GM23338 (cell line): ENCODE measurements at regions not wholly inside any gene's neighbourhood (a gene's known extent, or its start where the extent isn't known, plus 50 kb on each side); places are given as distances from the start of the nearest gene placed in this dataset.

ENCODE experiments used
- ATAC-seq: fragments of 200-7000 bp; cut with Tn5 transposase; 3 replicates; pipeline ENCODE4 v1.9.1; 2020
- DNase-seq: peaks from one replicate; pipeline ENCODE4 v3.0.0-alpha.2; 2015; ENCODE audit warnings: low spot score
- H2AFZ ChIP-seq: fragments of 200-600 bp; sonication (generic); 2 replicates; pipeline ENCODE4 v1.8.0; 2016; ENCODE audit warnings: antibody characterized with exemption, mild to moderate bottlenecking, moderate library complexity
- H3F3A ChIP-seq: fragments of 200-600 bp; sonication (generic); replicated peaks from 2 replicates; pipeline ENCODE4 v1.8.0; 2017; ENCODE audit warnings: antibody characterized with exemption, mixed run types, low read depth
- H3K27ac ChIP-seq: fragments of 200-600 bp; sonication (generic); 2 replicates; pipeline ENCODE4 v1.6.1; 2016; ENCODE audit warnings: low read depth
- H3K27me3 ChIP-seq: fragments of 200-600 bp; sonication (generic); 2 replicates; pipeline ENCODE4 v1.8.0; 2016; ENCODE audit warnings: mild to moderate bottlenecking, mixed run types, moderate library complexity; ENCODE audit not compliant: insufficient read depth
- H3K36me3 ChIP-seq: fragments of 200-600 bp; sonication (generic); 2 replicates; pipeline ENCODE4 v1.8.0; 2016; ENCODE audit warnings: mild to moderate bottlenecking; ENCODE audit not compliant: insufficient read depth
- H3K4me1 ChIP-seq: fragments of 200-600 bp; sonication (generic); 2 replicates; pipeline ENCODE4 v1.8.0; 2016; ENCODE audit warnings: mild to moderate bottlenecking, moderate library complexity; ENCODE audit not compliant: insufficient read depth
- H3K4me2 ChIP-seq: fragments of 200-600 bp; sonication (generic); 2 replicates; pipeline ENCODE4 v1.7.1; 2017; ENCODE audit warnings: mixed run types
- H3K4me3 ChIP-seq: fragments of 200-600 bp; sonication (generic); 2 replicates; pipeline ENCODE4 v1.6.1; 2016; ENCODE audit warnings: mixed run types
- H3K79me2 ChIP-seq: fragments of 200-600 bp; sonication (generic); replicated peaks from 2 replicates; pipeline ENCODE4 v1.8.0; 2017; ENCODE audit warnings: mild to moderate bottlenecking; ENCODE audit not compliant: insufficient read depth
- H3K9me2 ChIP-seq: fragments of 200-600 bp; sonication (generic); 2 replicates; pipeline ENCODE4 v1.8.0; 2017; ENCODE audit not compliant: insufficient read depth
- H4K20me1 ChIP-seq: fragments of 200-600 bp; sonication (generic); replicated peaks from 2 replicates; pipeline ENCODE4 v1.8.0; 2017; ENCODE audit warnings: mild to moderate bottlenecking; ENCODE audit not compliant: insufficient read depth
- H3K27ac Mint-ChIP-seq: 2 replicates; pipeline ENCODE4 v1.8.0; 2020; ENCODE audit warnings: inconsistent platforms, mild to moderate bottlenecking, moderate library complexity, mixed read lengths
- H3K27me3 Mint-ChIP-seq: 3 replicates; pipeline ENCODE4 v1.8.0; 2022; ENCODE audit warnings: low read depth, mild to moderate bottlenecking, moderate library complexity, mixed read lengths, inconsistent platforms; ENCODE audit not compliant: insufficient read depth, poor library complexity
- H3K36me3 Mint-ChIP-seq: 3 replicates; pipeline ENCODE4 v1.8.0; 2021; ENCODE audit warnings: low read depth, mild to moderate bottlenecking, inconsistent platforms, moderate library complexity, mixed read lengths
- H3K4me1 Mint-ChIP-seq: 3 replicates; pipeline ENCODE4 v1.8.0; 2020; ENCODE audit warnings: mild to moderate bottlenecking, inconsistent platforms, mixed read lengths
- H3K4me3 Mint-ChIP-seq: 3 replicates; pipeline ENCODE4 v1.8.0; 2021; ENCODE audit warnings: moderate library complexity, mild to moderate bottlenecking, inconsistent platforms, mixed read lengths
- H3K9me3 Mint-ChIP-seq: 3 replicates; pipeline ENCODE4 v1.8.0; 2020; ENCODE audit warnings: moderate library complexity, mild to moderate bottlenecking, inconsistent platforms, mixed read lengths
- CREB1 ChIP-seq: fragments of 250-450 bp; sonication (Bioruptor Pico); IDR thresholded peaks from 2 replicates; pipeline ENCODE4 v1.5.0; 2020; ENCODE audit warnings: low read depth, mild to moderate bottlenecking, moderate library complexity
- EZH2 ChIP-seq: fragments of 200-600 bp; sonication (generic); IDR thresholded peaks from one replicate; pipeline ENCODE4 v1.8.0; 2017; ENCODE audit warnings: antibody characterized with exemption, mild to moderate bottlenecking, low read depth; ENCODE audit not compliant: unreplicated experiment
- EZH2phosphoT487 ChIP-seq: fragments of 200-600 bp; sonication (generic); IDR thresholded peaks from one replicate; pipeline ENCODE4 v1.8.1; 2018; ENCODE audit warnings: antibody characterized with exemption; ENCODE audit not compliant: unreplicated experiment
- JUNB ChIP-seq: IDR thresholded peaks from one replicate; pipeline ENCODE4 v1.6.1; 2016; ENCODE audit warnings: antibody characterized with exemption; ENCODE audit not compliant: unreplicated experiment
- NANOG ChIP-seq: IDR thresholded peaks from 2 replicates; pipeline ENCODE4 v1.6.1; 2016; ENCODE audit warnings: antibody characterized with exemption, borderline replicate concordance
- POLR2AphosphoS5 ChIP-seq: IDR thresholded peaks from 2 replicates; pipeline ENCODE4 v1.6.1; 2016; ENCODE audit warnings: antibody characterized with exemption, low read depth
- STAT1 ChIP-seq: IDR thresholded peaks from one replicate; pipeline ENCODE4 v1.6.1; 2016; ENCODE audit warnings: antibody characterized with exemption; ENCODE audit not compliant: unreplicated experiment
- ZNF114 ChIP-seq: fragments of 250-450 bp; sonication (Bioruptor Pico); IDR thresholded peaks from 2 replicates; pipeline ENCODE4 v1.5.0; 2020; ENCODE audit warnings: mild to moderate bottlenecking, moderate library complexity
- ZNF331 ChIP-seq: fragments of 250-450 bp; sonication (Bioruptor Pico); IDR thresholded peaks from 2 replicates; pipeline ENCODE4 v1.5.0; 2020; ENCODE audit warnings: low read depth, mild to moderate bottlenecking, moderate library complexity
- TF ChIP-seq, protein P1 (sequence below): IDR thresholded peaks from one replicate; pipeline ENCODE4 v1.6.1; 2018; ENCODE audit warnings: antibody characterized with exemption; ENCODE audit not compliant: unreplicated experiment
- TF ChIP-seq, protein P2 (sequence below): fragments of 250-450 bp; sonication (Bioruptor Pico); IDR thresholded peaks from 2 replicates; pipeline ENCODE4 v1.5.0; 2020; ENCODE audit warnings: mild to moderate bottlenecking, moderate library complexity
- TF ChIP-seq, protein P3 (sequence below), 2 experiments: fragments of 200-600 bp in 1 of 2; sonication (generic) in 1 of 2; conservative IDR thresholded peaks; 2 replicates each; pipeline versions ENCODE4 v1.5.1 to v1.6.1; 2016 to 2017; ENCODE audit warnings: antibody characterized with exemption in 2 of 2, low read depth in 2 of 2, mild to moderate bottlenecking in 2 of 2, moderate library complexity in 1 of 2
- TF ChIP-seq, protein P4 (sequence below): IDR thresholded peaks from 2 replicates; pipeline ENCODE4 v1.6.1; 2016; ENCODE audit warnings: antibody characterized with exemption

DNA sequence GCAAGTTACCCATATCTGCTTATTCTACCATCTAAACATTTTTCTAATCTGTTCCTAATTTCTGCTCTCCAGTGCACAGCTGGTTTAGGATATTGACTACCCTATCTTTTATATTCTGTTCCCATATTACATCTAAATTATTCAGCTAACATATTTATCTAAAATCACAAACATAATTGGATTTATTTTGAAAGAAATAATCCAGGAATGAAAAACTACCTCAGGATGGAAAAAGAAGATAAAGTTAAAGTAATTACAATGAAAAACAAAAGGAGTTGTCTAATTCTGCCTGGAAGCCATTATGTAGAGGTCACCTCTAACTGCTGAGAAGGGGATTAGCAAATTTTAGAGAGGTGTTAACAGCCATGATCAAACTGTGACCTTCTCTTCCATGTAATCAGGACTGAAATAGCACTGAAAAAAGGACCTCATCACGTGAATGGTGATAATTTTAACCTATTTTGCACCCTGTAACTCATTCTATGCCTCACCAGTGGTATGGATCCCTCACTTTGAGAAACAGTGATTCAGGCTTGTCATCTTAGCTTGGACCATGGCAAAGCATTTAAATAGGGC, 653.3 kb downstream of the CDH11 start:
- H3K4me1 ChIP-seq = no peaks in the 10 kb centered on the region
- DNase-seq = no peak
- H3K4me2 ChIP-seq = no peak overlapping the region
- no peaks in the 10 kb centered on the region for H4K20me1 ChIP-seq
- no peak overlapping the region for H3K27ac ChIP-seq
- peaks cover 8% of the 10 kb centered on the region; the same call in 1 of the 3 replicates for H3K9me3 Mint-ChIP-seq
- H3K27ac Mint-ChIP-seq = no peak overlapping the region
- no peak for ATAC-seq
- no peaks in the 10 kb centered on the region for H3K79me2 ChIP-seq
- no peaks in the 10 kb centered on the region for H3K36me3 ChIP-seq
- no peak overlapping the region for H3K4me3 ChIP-seq
- no peak overlapping the region for H2AFZ ChIP-seq
- H3K27me3 Mint-ChIP-seq = no peaks in the 10 kb centered on the region
- no peaks in the 10 kb centered on the region for H3F3A ChIP-seq
- TF ChIP-seq EZH2phosphoT487 (no peak), NANOG (no peak), EZH2 (no peak), POLR2AphosphoS5 (no peak), CREB1 (CRISPR knock-in tag) (no peak), STAT1 (no peak), ZNF331 (CRISPR knock-in tag) (no peak), ZNF114 (no peak), JUNB (no peak)
- TF ChIP-seq, protein P1, sequence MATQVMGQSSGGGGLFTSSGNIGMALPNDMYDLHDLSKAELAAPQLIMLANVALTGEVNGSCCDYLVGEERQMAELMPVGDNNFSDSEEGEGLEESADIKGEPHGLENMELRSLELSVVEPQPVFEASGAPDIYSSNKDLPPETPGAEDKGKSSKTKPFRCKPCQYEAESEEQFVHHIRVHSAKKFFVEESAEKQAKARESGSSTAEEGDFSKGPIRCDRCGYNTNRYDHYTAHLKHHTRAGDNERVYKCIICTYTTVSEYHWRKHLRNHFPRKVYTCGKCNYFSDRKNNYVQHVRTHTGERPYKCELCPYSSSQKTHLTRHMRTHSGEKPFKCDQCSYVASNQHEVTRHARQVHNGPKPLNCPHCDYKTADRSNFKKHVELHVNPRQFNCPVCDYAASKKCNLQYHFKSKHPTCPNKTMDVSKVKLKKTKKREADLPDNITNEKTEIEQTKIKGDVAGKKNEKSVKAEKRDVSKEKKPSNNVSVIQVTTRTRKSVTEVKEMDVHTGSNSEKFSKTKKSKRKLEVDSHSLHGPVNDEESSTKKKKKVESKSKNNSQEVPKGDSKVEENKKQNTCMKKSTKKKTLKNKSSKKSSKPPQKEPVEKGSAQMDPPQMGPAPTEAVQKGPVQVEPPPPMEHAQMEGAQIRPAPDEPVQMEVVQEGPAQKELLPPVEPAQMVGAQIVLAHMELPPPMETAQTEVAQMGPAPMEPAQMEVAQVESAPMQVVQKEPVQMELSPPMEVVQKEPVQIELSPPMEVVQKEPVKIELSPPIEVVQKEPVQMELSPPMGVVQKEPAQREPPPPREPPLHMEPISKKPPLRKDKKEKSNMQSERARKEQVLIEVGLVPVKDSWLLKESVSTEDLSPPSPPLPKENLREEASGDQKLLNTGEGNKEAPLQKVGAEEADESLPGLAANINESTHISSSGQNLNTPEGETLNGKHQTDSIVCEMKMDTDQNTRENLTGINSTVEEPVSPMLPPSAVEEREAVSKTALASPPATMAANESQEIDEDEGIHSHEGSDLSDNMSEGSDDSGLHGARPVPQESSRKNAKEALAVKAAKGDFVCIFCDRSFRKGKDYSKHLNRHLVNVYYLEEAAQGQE = no peak
- TF ChIP-seq, protein P2, sequence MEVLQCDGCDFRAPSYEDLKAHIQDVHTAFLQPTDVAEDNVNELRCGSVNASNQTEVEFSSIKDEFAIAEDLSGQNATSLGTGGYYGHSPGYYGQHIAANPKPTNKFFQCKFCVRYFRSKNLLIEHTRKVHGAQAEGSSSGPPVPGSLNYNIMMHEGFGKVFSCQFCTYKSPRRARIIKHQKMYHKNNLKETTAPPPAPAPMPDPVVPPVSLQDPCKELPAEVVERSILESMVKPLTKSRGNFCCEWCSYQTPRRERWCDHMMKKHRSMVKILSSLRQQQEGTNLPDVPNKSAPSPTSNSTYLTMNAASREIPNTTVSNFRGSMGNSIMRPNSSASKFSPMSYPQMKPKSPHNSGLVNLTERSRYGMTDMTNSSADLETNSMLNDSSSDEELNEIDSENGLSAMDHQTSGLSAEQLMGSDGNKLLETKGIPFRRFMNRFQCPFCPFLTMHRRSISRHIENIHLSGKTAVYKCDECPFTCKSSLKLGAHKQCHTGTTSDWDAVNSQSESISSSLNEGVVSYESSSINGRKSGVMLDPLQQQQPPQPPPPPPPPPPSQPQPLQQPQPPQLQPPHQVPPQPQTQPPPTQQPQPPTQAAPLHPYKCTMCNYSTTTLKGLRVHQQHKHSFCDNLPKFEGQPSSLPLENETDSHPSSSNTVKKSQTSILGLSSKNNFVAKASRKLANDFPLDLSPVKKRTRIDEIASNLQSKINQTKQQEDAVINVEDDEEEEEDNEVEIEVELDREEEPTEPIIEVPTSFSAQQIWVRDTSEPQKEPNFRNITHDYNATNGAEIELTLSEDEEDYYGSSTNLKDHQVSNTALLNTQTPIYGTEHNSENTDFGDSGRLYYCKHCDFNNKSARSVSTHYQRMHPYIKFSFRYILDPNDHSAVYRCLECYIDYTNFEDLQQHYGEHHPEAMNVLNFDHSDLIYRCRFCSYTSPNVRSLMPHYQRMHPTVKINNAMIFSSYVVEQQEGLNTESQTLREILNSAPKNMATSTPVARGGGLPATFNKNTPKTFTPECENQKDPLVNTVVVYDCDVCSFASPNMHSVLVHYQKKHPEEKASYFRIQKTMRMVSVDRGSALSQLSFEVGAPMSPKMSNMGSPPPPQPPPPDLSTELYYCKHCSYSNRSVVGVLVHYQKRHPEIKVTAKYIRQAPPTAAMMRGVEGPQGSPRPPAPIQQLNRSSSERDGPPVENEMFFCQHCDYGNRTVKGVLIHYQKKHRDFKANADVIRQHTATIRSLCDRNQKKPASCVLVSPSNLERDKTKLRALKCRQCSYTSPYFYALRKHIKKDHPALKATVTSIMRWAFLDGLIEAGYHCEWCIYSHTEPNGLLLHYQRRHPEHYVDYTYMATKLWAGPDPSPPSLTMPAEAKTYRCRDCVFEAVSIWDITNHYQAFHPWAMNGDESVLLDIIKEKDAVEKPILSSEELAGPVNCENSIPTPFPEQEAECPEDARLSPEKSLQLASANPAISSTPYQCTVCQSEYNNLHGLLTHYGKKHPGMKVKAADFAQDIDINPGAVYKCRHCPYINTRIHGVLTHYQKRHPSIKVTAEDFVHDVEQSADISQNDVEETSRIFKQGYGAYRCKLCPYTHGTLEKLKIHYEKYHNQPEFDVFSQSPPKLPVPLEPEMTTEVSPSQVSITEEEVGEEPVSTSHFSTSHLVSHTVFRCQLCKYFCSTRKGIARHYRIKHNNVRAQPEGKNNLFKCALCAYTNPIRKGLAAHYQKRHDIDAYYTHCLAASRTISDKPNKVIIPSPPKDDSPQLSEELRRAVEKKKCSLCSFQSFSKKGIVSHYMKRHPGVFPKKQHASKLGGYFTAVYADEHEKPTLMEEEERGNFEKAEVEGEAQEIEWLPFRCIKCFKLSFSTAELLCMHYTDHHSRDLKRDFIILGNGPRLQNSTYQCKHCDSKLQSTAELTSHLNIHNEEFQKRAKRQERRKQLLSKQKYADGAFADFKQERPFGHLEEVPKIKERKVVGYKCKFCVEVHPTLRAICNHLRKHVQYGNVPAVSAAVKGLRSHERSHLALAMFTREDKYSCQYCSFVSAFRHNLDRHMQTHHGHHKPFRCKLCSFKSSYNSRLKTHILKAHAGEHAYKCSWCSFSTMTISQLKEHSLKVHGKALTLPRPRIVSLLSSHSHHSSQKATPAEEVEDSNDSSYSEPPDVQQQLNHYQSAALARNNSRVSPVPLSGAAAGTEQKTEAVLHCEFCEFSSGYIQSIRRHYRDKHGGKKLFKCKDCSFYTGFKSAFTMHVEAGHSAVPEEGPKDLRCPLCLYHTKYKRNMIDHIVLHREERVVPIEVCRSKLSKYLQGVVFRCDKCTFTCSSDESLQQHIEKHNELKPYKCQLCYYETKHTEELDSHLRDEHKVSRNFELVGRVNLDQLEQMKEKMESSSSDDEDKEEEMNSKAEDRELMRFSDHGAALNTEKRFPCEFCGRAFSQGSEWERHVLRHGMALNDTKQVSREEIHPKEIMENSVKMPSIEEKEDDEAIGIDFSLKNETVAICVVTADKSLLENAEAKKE (CRISPR knock-in tag) = no peak
- TF ChIP-seq, protein P3, sequence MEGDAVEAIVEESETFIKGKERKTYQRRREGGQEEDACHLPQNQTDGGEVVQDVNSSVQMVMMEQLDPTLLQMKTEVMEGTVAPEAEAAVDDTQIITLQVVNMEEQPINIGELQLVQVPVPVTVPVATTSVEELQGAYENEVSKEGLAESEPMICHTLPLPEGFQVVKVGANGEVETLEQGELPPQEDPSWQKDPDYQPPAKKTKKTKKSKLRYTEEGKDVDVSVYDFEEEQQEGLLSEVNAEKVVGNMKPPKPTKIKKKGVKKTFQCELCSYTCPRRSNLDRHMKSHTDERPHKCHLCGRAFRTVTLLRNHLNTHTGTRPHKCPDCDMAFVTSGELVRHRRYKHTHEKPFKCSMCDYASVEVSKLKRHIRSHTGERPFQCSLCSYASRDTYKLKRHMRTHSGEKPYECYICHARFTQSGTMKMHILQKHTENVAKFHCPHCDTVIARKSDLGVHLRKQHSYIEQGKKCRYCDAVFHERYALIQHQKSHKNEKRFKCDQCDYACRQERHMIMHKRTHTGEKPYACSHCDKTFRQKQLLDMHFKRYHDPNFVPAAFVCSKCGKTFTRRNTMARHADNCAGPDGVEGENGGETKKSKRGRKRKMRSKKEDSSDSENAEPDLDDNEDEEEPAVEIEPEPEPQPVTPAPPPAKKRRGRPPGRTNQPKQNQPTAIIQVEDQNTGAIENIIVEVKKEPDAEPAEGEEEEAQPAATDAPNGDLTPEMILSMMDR (conservative IDR thresholded peaks at IDR 0.05; ENCODE audit: low read depth in 2 of 2) = no peak
- TF ChIP-seq, protein P4, sequence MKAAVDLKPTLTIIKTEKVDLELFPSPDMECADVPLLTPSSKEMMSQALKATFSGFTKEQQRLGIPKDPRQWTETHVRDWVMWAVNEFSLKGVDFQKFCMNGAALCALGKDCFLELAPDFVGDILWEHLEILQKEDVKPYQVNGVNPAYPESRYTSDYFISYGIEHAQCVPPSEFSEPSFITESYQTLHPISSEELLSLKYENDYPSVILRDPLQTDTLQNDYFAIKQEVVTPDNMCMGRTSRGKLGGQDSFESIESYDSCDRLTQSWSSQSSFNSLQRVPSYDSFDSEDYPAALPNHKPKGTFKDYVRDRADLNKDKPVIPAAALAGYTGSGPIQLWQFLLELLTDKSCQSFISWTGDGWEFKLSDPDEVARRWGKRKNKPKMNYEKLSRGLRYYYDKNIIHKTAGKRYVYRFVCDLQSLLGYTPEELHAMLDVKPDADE = no peak
- no peaks in the 10 kb centered on the region for H3K27me3 ChIP-seq
- no peaks in the 10 kb centered on the region for H3K4me1 Mint-ChIP-seq
- H3K36me3 Mint-ChIP-seq = no peaks in the 10 kb centered on the region; the same call in 2 of the 3 replicates
- peaks cover 3% of the 10 kb centered on the region; the same call in 1 of the 2 replicates for H3K9me2 ChIP-seq
- H3K4me3 Mint-ChIP-seq = no peak overlapping the region
